HG03354 (cell line): ENCODE measurements at regions not wholly inside any gene's neighbourhood (a gene's known extent, or its start where the extent isn't known, plus 50 kb on each side); places are given as distances from the start of the nearest gene placed in this dataset.

Experiments
- ATAC-seq: cut with Tn5 transposase; IDR thresholded peaks from one replicate; pipeline ENCODE4 v1.9.1; 2021; ENCODE audit warnings: mild to moderate bottlenecking; ENCODE audit not compliant: unreplicated experiment, poor library complexity, severe bottlenecking

DNA sequence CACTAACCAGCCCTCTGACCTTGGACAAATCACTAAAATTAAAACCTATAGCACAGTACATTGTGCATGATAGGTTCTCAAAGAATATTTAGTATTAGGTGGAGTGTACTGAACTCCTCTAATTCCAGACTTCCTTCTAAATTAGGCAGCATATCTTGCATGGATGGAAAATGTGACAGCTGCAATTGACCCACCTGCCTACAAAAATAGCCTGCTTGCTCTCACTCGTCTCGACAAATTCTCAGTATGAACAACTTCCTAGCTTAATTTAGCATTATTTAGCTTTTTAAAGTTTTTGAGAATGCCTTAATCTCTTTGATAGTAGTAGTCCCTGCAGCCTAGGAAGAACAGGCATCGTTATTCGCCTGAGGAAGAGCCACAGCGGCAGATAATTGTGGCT lies 482.0 kb downstream of the PIK3C3 start:
- no peak for ATAC-seq

DNA sequence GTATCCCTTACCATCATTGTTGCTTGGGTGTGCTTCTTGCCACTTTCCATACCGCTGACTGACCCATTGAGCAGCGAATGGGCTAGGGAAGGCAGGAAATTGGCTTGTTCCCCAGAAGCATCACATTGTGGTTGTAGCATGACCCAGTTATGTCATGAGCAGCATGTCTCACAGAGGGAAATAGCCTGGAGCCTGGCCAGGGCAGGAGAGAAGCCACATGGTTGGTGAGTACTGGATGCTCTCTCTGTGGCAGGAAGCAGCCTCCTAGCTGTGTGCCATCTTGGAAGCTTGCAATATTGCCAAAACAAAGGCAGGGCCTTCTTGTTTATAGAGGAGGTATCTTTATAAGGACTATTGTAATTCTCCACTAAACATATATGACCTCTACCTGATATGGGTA lies 482.6 kb downstream of the PIK3C3 start:
- ATAC-seq: no peak

DNA sequence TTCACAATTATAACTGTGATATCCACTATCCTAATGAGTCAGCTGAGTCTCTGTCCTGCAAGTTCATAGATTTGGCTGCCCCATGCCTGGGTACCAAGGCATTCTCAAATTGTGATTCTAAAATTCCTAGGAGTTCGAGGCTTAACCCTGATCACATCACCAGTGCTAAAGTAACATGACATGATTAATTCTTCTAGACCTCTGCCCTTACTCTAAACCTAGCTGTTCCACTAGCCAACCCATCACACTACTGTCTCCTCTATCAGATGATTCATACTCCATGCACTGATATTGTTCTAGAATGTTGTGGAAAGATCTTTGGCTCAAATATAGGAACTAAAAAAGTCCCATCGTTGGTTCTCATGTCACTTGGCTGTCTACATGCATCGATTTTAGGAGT lies 487.6 kb downstream of the PIK3C3 start:
- ATAC-seq: no peak

DNA sequence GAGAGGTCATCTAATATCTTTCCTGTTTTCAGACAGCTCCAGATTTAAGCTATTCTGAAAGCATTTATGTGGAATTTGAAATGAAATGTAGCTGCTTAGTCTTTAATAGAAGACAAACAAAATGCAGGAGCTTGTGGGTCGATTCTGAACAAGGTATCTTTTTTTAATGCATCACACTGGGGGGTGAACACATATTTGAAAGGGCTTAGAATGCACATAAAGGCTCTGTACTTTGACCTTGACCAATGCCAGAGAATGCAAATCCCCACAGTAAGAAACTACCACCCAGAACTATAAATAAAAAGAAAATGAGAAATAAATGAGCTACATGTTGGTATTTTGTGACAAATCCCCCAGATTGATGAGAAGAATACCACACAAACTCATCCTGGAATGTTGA lies 489.3 kb downstream of the PIK3C3 start:
- no peak for ATAC-seq

DNA sequence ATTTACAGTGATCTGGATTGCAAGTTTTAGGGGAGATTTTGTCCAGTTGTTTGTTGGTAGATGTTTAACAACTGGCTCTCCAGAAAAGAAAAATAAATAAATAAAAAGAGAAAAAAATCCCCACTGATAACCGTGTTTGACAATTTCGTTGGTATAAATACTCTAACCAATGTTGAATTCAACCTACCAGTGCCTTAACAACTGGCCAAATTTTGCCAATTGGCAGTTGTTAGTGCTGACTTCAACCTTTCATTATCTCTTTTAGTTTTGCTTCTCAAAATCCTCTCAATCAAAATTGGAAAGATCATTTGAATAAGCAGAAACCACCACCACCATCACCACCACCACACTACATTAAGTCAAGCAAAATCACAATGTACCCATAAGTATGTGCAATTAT lies 490.3 kb downstream of the PIK3C3 start:
- ATAC-seq: no peak

DNA sequence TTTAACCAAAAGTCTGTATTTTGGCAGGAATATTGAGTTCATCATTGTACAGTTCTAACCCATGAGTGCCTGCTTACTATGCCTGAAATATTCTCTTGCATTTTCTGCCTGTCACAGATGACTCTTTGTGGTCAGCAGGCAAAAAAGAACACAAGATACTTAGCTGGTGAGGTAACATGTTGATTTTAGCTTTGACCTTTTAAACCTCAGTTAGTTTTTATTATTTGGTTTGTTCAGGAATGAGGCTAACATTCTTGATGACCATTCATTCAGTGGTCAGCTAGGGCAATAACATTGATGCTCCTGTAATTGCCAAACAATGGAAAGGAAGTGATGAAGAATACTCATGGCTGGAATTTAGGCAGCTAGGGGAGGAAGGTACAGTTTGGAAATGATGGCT lies 491.2 kb downstream of the PIK3C3 start:
- no peak for ATAC-seq

DNA sequence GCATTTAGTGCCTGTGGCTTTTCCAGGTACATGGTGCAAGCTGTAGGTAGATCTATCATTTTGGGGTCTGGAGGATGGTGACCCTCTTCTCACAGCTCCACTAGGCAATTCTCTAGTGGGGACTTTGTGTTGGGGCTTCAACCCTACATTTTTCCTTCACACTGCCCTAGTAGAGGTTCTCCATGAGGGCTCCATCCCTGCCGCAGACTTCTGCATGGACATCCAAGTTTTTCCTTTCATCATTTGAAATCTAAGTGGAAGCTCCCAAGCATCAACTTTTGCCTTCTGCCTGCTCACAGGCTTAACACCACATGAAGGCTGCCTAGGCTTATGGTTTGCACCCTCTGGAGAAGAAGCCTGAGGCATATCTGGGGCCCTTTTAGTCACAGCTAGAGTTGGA lies 492.7 kb downstream of the PIK3C3 start:
- no peak for ATAC-seq

DNA sequence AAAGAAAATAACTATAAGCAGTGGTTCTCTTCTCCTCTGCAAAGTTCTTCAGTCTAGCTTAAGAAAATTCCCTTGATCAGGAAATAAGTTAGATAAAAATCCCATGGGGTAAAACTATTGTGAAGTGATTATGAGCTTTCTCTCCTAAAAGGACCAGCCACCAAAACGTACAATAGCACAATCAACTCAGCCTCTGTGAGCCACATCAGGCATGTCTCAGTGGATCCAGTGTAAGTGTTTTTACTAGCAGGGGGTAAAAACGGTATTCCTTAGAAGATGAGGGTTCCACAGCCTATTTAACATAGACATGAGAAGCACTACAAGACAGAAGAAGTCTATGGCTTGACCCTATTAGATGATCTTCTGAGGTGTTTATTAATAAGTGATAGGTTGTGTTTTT lies 503.2 kb downstream of the PIK3C3 start:
- ATAC-seq: no peak

DNA sequence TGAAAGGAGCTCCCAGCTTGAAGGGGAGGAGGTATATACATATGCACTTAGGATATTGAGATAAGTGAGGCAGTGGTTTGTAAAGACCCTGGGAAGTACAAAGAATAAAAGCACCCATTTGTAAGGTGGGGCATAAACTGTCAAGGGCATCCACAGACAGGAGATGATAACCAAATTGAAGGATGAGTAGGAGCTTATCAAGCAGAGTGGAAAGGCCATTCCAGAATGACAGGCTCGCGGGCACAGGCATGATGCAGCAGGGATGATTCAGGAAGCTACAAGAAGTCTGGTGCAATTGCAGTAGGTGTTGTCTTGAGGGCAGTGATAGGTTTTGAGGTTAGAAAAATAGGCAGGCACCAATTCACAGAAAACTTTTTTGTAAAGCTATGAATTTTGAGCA lies 504.8 kb downstream of the PIK3C3 start:
- no peak for ATAC-seq

DNA sequence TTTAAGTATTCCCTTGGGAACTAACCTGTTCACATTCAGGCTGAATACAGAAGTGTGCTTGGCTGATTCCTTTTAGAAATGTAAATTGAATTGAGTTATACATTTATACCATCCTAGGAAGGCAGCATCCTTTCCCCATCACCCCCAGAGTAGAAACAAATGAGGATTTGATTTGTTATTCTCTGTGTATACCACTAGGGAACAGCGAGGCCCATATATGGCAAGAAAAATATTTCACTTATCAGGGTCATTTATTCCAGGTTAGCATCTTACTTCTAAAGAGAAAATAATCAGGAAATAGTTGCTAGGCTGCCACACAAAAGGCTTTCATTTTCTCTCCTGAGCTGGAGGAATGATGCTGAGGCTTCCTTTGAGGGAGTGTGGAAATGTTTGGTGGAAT lies 516.9 kb downstream of the PIK3C3 start:
- ATAC-seq: no peak

DNA sequence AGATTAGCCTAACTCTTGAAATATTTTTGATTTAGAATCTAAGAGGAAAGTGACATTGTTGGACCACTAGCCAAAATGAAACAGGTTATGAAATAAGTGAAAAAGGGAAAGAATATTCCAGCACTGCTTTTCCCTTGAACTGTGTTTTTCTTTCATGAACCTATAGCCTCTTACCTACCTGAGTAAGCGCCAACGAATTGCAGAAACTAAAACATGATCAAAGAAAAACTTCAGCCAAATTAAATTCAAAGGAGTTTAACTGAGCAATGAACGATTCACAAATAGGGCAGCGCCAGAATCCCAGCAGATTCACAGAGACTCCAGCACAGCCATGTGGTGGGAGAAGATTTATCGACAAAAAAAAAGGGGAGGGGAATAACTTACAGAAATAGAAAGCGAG lies 518.6 kb downstream of the PIK3C3 start:
- no peak for ATAC-seq

DNA sequence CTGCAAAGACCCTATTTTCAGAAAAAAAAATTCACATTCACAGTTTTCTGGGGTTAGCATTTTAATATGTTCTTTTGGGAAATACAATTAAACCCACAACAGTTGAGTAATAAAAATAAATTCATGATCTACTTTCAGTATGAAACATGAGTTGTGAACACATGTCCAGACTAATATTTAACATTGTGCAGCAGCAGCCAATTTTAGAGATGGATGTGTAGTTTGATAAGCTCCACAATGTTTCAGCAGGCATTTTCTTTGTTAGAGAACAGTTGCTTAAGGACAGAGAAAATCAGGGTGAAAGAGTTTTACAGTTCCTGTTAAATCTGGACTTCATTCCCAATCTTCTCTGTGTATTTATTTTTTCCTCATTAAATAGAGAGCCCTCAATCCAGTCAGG lies 519.5 kb downstream of the PIK3C3 start:
- no peak for ATAC-seq

DNA sequence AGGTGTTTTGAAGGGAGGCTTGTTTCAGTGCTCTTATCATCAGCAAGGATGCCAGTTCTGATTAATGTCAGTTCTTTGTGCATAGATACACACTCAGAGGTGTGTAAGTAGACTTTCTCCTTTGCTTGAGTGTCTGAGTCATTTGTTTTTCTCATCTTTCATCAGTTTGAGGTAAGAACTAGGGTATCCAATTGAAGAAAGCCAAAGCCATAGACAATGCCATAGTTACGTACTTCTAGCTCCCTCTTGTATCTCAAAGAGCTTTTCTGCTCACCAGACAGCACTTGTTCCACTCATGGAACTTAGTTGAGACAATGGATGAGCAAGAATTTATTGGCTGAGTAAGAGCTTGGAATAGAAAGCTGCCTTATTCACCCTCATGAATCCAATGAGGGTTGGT lies 520.1 kb downstream of the PIK3C3 start:
- ATAC-seq: no peak

DNA sequence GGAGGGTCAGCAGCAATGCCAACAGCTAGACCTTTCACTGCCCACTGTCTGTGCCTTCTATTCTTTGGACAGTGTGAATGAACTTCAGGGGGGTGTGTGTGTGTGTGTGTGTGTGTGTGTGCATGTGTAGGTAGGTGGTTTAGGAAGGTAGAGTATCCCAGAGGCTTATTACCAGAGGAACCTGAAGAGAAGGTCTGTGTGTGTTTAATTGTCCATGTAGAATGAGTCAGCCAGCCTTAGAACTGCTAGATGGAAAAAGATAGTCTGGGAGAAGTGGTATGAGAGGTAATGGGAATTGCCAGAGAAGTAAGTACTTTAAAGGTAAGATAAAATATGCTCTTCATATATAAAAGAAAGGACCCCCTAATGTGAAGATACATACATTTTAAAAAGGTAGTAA lies 522.2 kb downstream of the PIK3C3 start:
- no peak for ATAC-seq

DNA sequence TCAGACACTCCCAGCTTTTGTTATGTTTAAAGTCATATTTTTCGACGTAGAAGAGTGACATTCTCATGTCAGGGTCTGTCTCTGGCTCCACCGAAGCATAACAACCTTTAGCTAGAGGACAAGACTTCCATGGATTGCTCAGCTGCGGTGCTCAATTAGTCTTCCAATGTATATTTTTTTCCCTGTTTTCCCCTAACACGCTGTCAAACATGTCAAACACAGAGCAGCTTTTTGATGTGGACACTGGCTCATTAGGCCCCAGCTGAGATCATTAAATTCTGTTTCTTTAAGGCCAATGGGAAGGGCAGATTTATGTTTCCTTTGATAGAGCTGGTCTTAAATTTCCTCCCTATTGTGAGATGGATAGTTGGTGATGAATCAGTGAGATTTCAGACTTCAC lies 525.4 kb downstream of the PIK3C3 start:
- ATAC-seq: no peak

DNA sequence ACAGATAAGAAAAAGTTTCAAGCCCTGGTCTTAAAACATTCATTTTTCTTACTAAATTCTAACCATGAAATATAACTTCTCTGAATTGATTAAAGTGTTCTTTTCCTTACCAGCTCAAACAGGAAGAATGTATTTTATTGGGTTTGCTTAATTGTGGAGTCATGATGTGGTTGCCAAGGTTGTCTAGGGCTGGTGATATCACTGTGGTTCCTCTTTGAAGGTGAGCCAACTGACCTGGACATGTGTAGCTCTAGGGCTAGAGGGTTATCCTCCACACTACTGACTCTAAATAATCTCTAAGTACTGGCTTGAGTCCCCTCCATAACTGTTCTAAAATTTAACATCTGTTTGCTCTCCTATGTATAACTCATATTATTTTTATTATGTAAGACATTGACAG lies 529.6 kb downstream of the PIK3C3 start:
- no peak for ATAC-seq

DNA sequence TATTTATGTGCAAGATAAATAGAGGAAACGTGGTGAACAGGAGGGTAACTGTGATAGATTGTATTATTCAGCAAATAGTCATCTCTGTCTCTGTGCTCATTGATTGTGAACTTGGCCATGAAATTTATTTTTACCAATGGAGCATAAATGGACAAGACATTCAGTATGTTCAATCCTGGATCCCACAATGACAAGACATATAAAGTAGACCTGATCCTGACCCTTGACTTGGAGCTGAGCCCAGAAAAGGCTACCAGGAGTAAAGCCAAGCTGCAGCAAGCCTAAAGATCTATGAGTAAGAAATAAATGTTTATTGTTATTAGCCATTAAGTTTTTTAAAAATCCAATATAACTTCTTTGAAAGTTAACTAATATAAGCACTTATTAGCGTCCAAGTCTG lies 531.2 kb downstream of the PIK3C3 start:
- no peak for ATAC-seq

DNA sequence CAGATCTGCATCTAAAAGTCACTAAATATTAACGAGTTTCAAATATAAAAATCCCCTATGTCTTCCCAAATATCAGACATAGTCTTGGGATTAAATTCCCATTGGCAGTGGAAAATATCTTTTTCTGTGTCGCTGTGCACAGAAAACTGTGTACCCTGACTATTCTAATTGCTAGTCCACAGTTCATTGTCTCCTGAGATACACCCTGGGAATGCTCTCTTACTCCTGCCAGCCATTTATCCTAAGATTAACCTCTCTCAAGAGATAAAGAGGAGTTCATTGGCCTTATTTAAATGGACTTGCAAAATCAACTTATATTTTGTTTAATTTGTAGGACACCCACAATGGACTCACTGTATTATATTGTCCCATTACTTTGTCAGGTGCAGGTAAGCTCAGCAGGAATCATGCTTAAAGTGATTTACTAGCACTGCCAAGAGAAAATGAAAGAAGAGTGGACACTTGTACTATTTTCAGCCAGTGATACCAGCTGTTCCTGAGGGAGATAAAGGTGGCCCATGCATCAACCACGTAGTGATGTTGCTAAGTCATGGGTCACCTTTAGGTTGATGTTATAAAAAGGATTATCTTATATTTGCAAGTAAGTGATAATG lies 553.8 kb downstream of the PIK3C3 start:
- ATAC-seq: no peak

DNA sequence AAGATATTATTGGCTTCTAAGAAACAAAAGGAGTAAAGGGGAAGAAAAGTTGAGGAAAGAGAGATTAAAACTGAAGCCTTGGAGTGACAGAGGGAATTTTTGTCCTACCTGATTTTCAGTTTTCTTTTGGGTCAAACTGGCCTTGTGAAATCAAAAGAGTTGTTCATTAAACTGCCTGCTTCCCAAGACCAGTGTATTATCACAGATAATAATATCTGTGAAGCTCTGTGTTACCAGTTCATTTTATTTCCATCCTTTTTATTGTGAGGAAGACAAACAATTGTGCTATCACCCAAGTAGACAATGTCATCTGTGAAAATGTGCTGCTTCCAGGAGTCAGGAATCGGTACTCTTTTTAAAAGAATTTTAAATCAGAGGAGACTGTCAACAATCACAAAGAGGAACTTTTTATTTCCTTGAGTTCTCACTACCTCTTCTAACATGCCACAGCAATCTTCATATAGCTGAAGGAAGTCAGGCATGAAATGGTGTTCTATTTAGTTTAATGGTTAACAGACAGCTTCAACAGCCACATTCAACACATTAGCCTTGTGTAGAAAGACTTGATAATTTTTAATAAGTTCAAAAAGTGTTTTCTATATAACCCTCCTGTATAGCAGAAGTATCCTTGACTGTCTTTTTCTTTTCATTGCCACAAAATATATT lies 554.8 kb downstream of the PIK3C3 start:
- ATAC-seq: peak; percentile 89

DNA sequence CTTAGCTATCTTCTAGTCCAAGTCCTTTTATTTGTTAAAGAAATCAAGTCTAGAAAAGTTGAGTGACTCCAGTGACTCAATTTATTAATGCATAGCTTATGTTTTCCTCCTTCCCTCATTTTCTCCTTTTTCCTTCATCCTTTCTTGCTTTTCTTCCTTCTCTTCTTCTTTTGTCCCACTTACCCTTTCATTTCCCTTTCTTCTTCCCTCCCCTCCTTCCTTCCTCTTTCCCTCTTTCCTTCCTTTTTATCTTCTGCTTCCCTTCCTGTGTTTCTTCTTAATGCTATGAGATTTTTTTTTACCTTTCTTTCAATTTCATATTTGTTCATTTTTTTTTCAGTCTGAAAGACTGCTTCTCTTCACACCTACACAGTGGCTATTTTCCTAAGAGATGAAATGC lies 555.5 kb downstream of the PIK3C3 start:
- ATAC-seq: no peak

DNA sequence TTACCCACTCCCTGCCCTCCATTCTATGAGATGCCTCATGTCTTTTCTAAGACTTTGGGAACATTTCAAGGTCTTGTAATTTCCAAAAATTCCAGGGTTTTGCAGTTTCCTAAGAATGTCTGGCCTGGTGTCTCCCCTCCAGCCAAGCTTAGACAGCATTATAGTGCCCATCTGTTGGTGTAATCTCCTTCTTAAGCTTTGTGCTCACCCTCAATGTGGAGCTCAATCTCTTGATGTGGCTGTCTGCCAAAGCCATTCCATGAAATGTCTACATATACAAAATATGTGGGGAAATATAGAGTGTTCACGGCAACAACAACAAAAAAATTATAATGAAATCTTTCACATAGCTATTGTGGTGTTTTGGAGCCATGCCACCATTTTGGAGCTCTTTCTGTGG lies 558.4 kb downstream of the PIK3C3 start:
- ATAC-seq: no peak

DNA sequence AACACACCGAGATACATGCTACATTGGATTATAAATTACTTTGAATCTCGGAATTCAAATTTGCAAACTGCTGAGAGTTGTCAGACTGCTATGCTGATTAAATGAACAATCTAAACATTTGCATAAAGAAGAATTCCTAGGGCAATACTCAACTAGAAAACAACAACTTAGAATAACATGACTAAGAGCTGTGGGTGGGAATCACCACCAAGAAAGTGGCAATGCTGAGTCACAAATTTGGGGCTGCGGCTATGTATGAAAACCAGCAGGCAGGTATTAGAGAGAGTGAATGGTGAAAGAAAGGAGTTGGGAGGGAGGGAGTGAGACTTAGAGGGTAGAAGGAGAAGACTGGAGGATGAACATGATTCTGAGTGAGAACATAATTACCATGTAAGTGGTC lies 559.5 kb downstream of the PIK3C3 start:
- ATAC-seq: no peak
